GM10248 (cell line): ENCODE measurements at regions not wholly inside any gene's neighbourhood (a gene's known extent, or its start where the extent isn't known, plus 50 kb on each side); places are given as distances from the start of the nearest gene placed in this dataset.

Experiments
- CTCF ChIA-PET: fragments of 300-600 bp; sonication (Branson Sonifier 250); formaldehyde crosslinking; extraction: SDS; loops from one replicate; lab custom pipeline; 2021; ENCODE audit warnings: antibody characterized with exemption; lab: Yijun Ruan, JAX
- POLR2A ChIA-PET: fragments of 350-650 bp; sonication (Branson Sonifier 250); formaldehyde crosslinking; extraction: SDS; loops from one replicate; lab custom pipeline; 2020; ENCODE audit warnings: antibody characterized with exemption; lab: Yijun Ruan, JAX
- DNase-seq: peaks from one replicate; pipeline ENCODE4 v3.0.0; 2012; ENCODE audit errors: extremely low spot score
- TF ChIP-seq, protein P1 (sequence below): IDR thresholded peaks from 2 replicates; pipeline ENCODE4 v1.5.1; 2012; ENCODE audit warnings: mild to moderate bottlenecking, low read depth; ENCODE audit errors: extremely low read depth, missing control alignments, control extremely low read depth

DNA sequence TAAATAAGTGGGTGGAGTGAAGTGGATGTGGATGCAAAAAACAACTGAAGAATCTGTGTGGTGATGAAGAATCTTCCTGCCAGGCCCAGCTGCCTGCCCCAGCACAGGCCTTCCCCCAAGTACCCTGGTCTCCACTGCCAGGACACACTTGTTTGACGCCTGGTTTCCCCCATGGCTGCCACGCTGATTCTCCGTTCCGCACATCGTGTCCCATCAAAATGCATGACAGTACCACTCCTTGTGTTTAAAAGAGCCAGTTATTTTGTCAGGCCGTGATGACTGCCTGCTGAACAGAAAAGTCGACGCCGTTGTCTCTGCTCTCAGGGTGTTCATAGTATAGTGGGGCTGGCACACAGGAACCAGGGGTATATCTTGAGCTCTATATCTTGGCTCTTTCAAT, 50.3 kb upstream of the KYNU start:
- POLR2A ChIA-PET = no interaction called here
- TF ChIP-seq, protein P1, sequence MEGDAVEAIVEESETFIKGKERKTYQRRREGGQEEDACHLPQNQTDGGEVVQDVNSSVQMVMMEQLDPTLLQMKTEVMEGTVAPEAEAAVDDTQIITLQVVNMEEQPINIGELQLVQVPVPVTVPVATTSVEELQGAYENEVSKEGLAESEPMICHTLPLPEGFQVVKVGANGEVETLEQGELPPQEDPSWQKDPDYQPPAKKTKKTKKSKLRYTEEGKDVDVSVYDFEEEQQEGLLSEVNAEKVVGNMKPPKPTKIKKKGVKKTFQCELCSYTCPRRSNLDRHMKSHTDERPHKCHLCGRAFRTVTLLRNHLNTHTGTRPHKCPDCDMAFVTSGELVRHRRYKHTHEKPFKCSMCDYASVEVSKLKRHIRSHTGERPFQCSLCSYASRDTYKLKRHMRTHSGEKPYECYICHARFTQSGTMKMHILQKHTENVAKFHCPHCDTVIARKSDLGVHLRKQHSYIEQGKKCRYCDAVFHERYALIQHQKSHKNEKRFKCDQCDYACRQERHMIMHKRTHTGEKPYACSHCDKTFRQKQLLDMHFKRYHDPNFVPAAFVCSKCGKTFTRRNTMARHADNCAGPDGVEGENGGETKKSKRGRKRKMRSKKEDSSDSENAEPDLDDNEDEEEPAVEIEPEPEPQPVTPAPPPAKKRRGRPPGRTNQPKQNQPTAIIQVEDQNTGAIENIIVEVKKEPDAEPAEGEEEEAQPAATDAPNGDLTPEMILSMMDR = no peak
- DNase-seq = no peak
- CTCF ChIA-PET = no interaction called here

DNA sequence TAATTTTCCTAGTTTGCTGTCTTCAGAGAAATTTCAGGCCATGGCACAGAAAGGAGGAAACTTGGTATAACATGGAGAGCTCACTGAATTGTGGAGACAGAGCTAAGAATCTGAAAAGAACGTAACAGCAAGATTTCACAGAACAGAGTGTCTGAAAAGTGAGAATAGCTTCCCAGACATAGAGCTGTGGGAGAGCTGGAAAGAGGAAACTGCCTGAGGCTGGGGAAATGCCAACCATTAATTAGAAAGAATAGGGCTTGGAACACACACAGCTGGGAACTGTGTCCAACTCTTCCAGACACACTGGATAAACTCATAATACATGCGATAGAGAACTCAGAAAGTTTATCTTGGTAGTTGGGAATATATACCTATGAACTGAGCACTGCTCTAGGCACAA, 51.6 kb upstream of the KYNU start:
- ChIA-PET POLR2A (no interaction called here), CTCF (no interaction called here)
- no peak for DNase-seq
- TF ChIP-seq, protein P1 = no peak

DNA sequence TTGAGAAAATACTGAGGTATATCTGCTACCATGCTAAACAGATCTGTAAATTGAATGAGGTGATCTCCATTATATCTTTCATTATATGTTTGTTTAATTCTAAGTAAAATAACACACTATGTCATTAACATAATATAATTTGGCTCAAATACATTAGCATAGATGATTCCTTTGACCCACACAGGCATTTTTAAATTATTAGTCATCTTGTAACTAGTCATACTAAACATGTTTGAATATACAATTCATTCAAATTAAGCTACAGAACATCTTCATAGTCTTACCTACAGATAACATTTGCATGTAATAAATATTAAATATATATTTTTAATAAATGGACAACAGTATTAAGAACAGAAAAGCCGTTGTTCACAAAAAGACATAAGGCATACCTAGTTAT, 52.7 kb upstream of the KYNU start:
- ChIA-PET CTCF (no interaction called here), POLR2A (no interaction called here)
- no peak for DNase-seq
- TF ChIP-seq, protein P1 = no peak

DNA sequence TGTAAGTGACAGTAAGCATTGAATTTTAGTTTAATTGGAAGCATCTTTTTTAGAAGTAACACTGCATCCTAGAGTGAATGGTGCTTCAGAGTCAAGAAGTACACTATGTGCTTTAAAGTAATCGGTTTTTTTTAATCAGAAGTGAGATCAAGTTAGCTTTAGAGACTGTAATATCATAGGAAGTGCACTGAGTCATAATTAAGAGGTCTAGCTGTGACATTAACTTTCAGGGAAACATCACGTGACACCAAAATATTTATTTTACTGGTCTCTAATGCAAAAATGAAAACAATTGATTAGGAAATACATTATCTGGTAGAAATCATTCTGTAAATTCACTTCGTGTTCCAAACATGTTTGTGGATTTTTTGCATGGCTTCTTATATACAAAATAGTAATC, 55.3 kb upstream of the KYNU start:
- TF ChIP-seq, protein P1 = no peak
- no peak for DNase-seq
- ChIA-PET POLR2A (no interaction called here), CTCF (interaction anchor here (0.7 kb wide), 1 partner anchor 8 kb away, joined by 3 read pairs; no protein-coding TSS in a partner anchor)

DNA sequence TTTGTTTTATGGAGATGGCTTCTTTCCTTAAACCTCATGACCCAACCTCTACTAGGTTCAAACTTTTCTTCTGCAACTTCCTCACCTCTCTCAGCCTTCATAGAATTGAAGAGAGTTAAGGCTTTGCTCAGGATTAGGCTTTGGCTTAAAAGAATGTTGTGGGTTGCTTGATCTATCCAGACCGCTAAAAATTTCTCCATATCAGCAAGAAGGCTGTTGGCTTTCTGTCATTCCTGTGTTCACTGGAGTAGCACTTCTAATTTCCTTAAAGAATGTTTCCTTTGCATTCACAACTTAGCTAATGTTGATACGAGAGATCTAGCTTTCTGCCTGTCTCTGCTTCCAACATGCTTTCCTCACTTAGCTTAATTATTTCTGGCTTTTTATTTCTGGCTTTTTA, 58.1 kb upstream of the KYNU start:
- ChIA-PET CTCF (no interaction called here), POLR2A (no interaction called here)
- TF ChIP-seq, protein P1 = no peak
- no peak for DNase-seq

DNA sequence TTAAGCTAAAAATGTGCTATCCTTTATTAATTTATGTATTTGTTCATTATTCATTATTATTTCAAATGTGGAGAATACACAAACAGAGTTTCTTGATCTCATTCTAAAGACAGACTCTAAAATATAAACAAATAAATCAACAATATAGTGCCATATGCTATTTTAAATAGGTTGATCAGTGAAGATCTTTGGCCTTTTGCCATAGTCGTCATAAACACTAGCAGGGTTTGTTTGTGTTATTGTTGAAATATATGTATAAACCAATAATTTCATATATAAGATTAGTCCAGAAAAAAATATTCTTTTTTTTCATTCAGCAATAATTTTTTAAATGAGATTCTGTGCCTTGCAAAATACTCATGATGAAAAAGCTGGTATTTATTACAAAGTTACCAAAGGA, 62.1 kb upstream of the KYNU start:
- DNase-seq = no peak
- TF ChIP-seq, protein P1 = no peak
- ChIA-PET POLR2A (no interaction called here), CTCF (interaction anchor here (1.1 kb wide), 1 partner anchor 10 kb away, joined by 3 read pairs; no protein-coding TSS in a partner anchor)
